ENCODE measurements at regions not wholly inside any gene's neighbourhood (a gene's known extent, or its start where the extent isn't known, plus 50 kb on each side); places are given as distances from the start of the nearest gene placed in this dataset.

- POLR2A ChIA-PET = no interaction called here
- DNase-seq (no peak), ATAC-seq (ENCODE audit: low read depth) (no peak)
- Mint-ChIP-seq H3K27me3 (peaks cover 3% of the 10 kb centered on the region), H3K36me3 (peaks cover 5% of the 10 kb centered on the region), H3K4me1 (peaks cover 37% of the 10 kb centered on the region), H3K27ac (no peak overlapping the region), H3K4me3 (no peak overlapping the region), H3K9me3 (peaks cover 2% of the 10 kb centered on the region)
These were observed 129.1 kb upstream of the MAX start for GRCh38 chr14:65231286-65231980.

GRCh38 chr14:65234752-65235361, 132.5 kb upstream of the MAX start:
- peaks cover 5% of the 10 kb centered on the region for H3K36me3 Mint-ChIP-seq
- peaks cover 3% of the 10 kb centered on the region for H3K27me3 Mint-ChIP-seq
- ATAC-seq (ENCODE audit: low read depth) = no peak
- H3K4me1 Mint-ChIP-seq = peaks cover 14% of the 10 kb centered on the region
- POLR2A ChIA-PET = no interaction called here
- peaks cover 2% of the 10 kb centered on the region for H3K9me3 Mint-ChIP-seq
- H3K4me3 Mint-ChIP-seq = no peak overlapping the region
- H3K27ac Mint-ChIP-seq = no peak overlapping the region
- no peak for DNase-seq

GRCh38 chr14:65237023-65237814, 134.9 kb upstream of the MAX start:
- DNase-seq = no peak
- POLR2A ChIA-PET = no interaction called here

GRCh38 chr14:65237941-65238340, 135.6 kb upstream of the MAX start:
- Mint-ChIP-seq H3K27me3 (peaks cover 3% of the 10 kb centered on the region), H3K4me3 (no peak overlapping the region), H3K36me3 (peaks cover 5% of the 10 kb centered on the region), H3K9me3 (peaks cover 2% of the 10 kb centered on the region), H3K27ac (no peak overlapping the region), H3K4me1 (peaks cover 11% of the 10 kb centered on the region)
- POLR2A ChIA-PET = no interaction called here
- ATAC-seq (ENCODE audit: low read depth) (no peak), DNase-seq (no peak)

More at GRCh38 chr14:65237023-65237814, 134.9 kb upstream of the MAX start:
- Mint-ChIP-seq H3K27ac (no peak overlapping the region), H3K36me3 (peaks cover 5% of the 10 kb centered on the region), H3K27me3 (peaks cover 3% of the 10 kb centered on the region), H3K4me1 (peaks cover 11% of the 10 kb centered on the region), H3K9me3 (peaks cover 2% of the 10 kb centered on the region), H3K4me3 (no peak overlapping the region)
- no peak for ATAC-seq (ENCODE audit: low read depth)

- H3K4me3 Mint-ChIP-seq = no peak overlapping the region
- peaks cover 5% of the 10 kb centered on the region for H3K36me3 Mint-ChIP-seq
- H3K4me1 Mint-ChIP-seq = peaks cover 11% of the 10 kb centered on the region
- POLR2A ChIA-PET = no interaction called here
- no peak for ATAC-seq (ENCODE audit: low read depth)
- no peak for DNase-seq
- peaks cover 3% of the 10 kb centered on the region for H3K27me3 Mint-ChIP-seq
- H3K27ac Mint-ChIP-seq = no peak overlapping the region
- H3K9me3 Mint-ChIP-seq = peaks cover 2% of the 10 kb centered on the region
These were observed 136.1 kb upstream of the MAX start for GRCh38 chr14:65238456-65238855.

GRCh38 chr14:65239143-65239937, 137.0 kb upstream of the MAX start:
- H3K36me3 Mint-ChIP-seq = peaks cover 5% of the 10 kb centered on the region
- H3K9me3 Mint-ChIP-seq = peaks cover 2% of the 10 kb centered on the region
- peaks cover 3% of the 10 kb centered on the region for H3K27me3 Mint-ChIP-seq
- peaks cover 11% of the 10 kb centered on the region for H3K4me1 Mint-ChIP-seq
- ATAC-seq (ENCODE audit: low read depth) = no peak
- POLR2A ChIA-PET = no interaction called here
- H3K4me3 Mint-ChIP-seq = no peak overlapping the region
- H3K27ac Mint-ChIP-seq = peak overlapping the region; percentile 38
- DNase-seq = no peak

- POLR2A ChIA-PET = no interaction called here
- H3K27me3 Mint-ChIP-seq = peaks cover 3% of the 10 kb centered on the region
- peaks cover 11% of the 10 kb centered on the region for H3K4me1 Mint-ChIP-seq
- H3K27ac Mint-ChIP-seq = no peak overlapping the region
- no peak overlapping the region for H3K4me3 Mint-ChIP-seq
- DNase-seq = no peak
- no peak for ATAC-seq (ENCODE audit: low read depth)
- H3K36me3 Mint-ChIP-seq = peaks cover 5% of the 10 kb centered on the region
- peaks cover 2% of the 10 kb centered on the region for H3K9me3 Mint-ChIP-seq
These were observed 137.6 kb upstream of the MAX start for GRCh38 chr14:65239938-65240296.

GRCh38 chr14:65241125-65241752, 138.9 kb upstream of the MAX start:
- H3K27me3 Mint-ChIP-seq = no peaks in the 10 kb centered on the region
- no peak overlapping the region for H3K4me3 Mint-ChIP-seq
- no peak for ATAC-seq (ENCODE audit: low read depth)
- H3K9me3 Mint-ChIP-seq = peaks cover 2% of the 10 kb centered on the region
- H3K36me3 Mint-ChIP-seq = peaks cover 2% of the 10 kb centered on the region
- peaks cover 15% of the 10 kb centered on the region for H3K4me1 Mint-ChIP-seq
- DNase-seq = no peak
- POLR2A ChIA-PET = no interaction called here
- H3K27ac Mint-ChIP-seq = peak overlapping the region; percentile 18

- Mint-ChIP-seq H3K27ac (no peak overlapping the region), H3K9me3 (peaks cover 2% of the 10 kb centered on the region), H3K27me3 (no peaks in the 10 kb centered on the region), H3K4me3 (no peak overlapping the region), H3K4me1 (peaks cover 9% of the 10 kb centered on the region), H3K36me3 (peaks cover 2% of the 10 kb centered on the region)
- ATAC-seq (ENCODE audit: low read depth) (no peak), DNase-seq (no peak)
- POLR2A ChIA-PET = no interaction called here
These were observed 140.4 kb upstream of the MAX start for GRCh38 chr14:65242732-65243134.

- POLR2A ChIA-PET = interaction anchor here (0.6 to 1.1 kb wide), 5 partner anchors 14 to 170 kb away, joined by 3 to 5 read pairs (median 3); no protein-coding TSS in a partner anchor
- ATAC-seq (ENCODE audit: low read depth) = peak; percentile 96
- peak; percentile 44 for DNase-seq
- no peak overlapping the region for H3K4me3 Mint-ChIP-seq
- H3K36me3 Mint-ChIP-seq = peaks cover 2% of the 10 kb centered on the region
- H3K9me3 Mint-ChIP-seq = peaks cover 5% of the 10 kb centered on the region
- no peak overlapping the region for H3K27ac Mint-ChIP-seq
- H3K27me3 Mint-ChIP-seq = no peaks in the 10 kb centered on the region
- H3K4me1 Mint-ChIP-seq = peaks cover 8% of the 10 kb centered on the region
These were observed 141.6 kb upstream of the MAX start for GRCh38 chr14:65243766-65244442.

- DNase-seq = no peak
- POLR2A ChIA-PET = no interaction called here
- no peaks in the 10 kb centered on the region for H3K27me3 Mint-ChIP-seq
- no peak for ATAC-seq (ENCODE audit: low read depth)
- peaks cover 5% of the 10 kb centered on the region for H3K9me3 Mint-ChIP-seq
- peaks cover 2% of the 10 kb centered on the region for H3K36me3 Mint-ChIP-seq
- peaks cover 13% of the 10 kb centered on the region for H3K4me1 Mint-ChIP-seq
- no peak overlapping the region for H3K4me3 Mint-ChIP-seq
- no peak overlapping the region for H3K27ac Mint-ChIP-seq
These were observed 147.3 kb upstream of the MAX start for GRCh38 chr14:65249471-65250161.

- no peak overlapping the region for H3K4me3 Mint-ChIP-seq
- POLR2A ChIA-PET = no interaction called here
These were observed 147.8 kb upstream of the MAX start for GRCh38 chr14:65250162-65250495.

More at GRCh38 chr14:65250162-65250495, 147.8 kb upstream of the MAX start:
- Mint-ChIP-seq H3K4me1 (peaks cover 17% of the 10 kb centered on the region), H3K27me3 (no peaks in the 10 kb centered on the region), H3K27ac (no peak overlapping the region), H3K9me3 (peaks cover 5% of the 10 kb centered on the region), H3K36me3 (peaks cover 2% of the 10 kb centered on the region)
- ATAC-seq (ENCODE audit: low read depth) = no peak
- DNase-seq = no peak

All from activated naive CD8-positive, alpha-beta T cell treated with anti-CD3 and anti-CD28 coated beads, Interleukin-2, amount 10 ng/mL, durations not matched to agents 7 days and 5 days (primary cell).